Epidermal melanocyte (primary cell): ENCODE measurements at regions not wholly inside any gene's neighbourhood (a gene's known extent, or its start where the extent isn't known, plus 50 kb on each side); places are given as distances from the start of the nearest gene placed in this dataset.
"Not testable (repeated sequence)": the region's sequence is repeated elsewhere in the genome, so short reads cannot be mapped to it uniquely, and the experiment has no call there.

ENCODE experiments used
- DNase-seq: peaks from one replicate; pipeline ENCODE4 v3.0.0; 2011; ENCODE audit warnings: low spot score; ENCODE audit not compliant: insufficient read length

GRCh38 chrX:85543866-85544265, 164.4 kb upstream of the POF1B start:
- no peak for DNase-seq

- DNase-seq, result not testable (repeated sequence)
Measured at GRCh38 chrX:85529141-85529540, 149.7 kb upstream of the POF1B start.

GRCh38 chrX:85517994-85518718, 138.7 kb upstream of the POF1B start:
- no peak for DNase-seq

GRCh38 chrX:85516131-85516530, 136.7 kb upstream of the POF1B start:
- no peak for DNase-seq

GRCh38 chrX:85506871-85507270, 127.4 kb upstream of the POF1B start:
- DNase-seq, result no peak

GRCh38 chrX:85505801-85506200, 126.3 kb upstream of the POF1B start:
- no peak for DNase-seq

- DNase-seq, result no peak
Measured at GRCh38 chrX:85504381-85504780, 124.9 kb upstream of the POF1B start.

GRCh38 chrX:85503258-85504158, 124.0 kb upstream of the POF1B start:
- DNase-seq, result no peak

- DNase-seq, result no peak
Measured at GRCh38 chrX:85501349-85501748, 121.9 kb upstream of the POF1B start.

GRCh38 chrX:85499400-85499799, 119.9 kb upstream of the POF1B start:
- no peak for DNase-seq

- DNase-seq, result no peak
Measured at GRCh38 chrX:85493821-85494220, 114.4 kb upstream of the POF1B start.

GRCh38 chrX:85454295-85454694, 74.8 kb upstream of the POF1B start:
- DNase-seq, result no peak

- no peak for DNase-seq
Measured at GRCh38 chrX:85444613-85445012, 65.1 kb upstream of the POF1B start.
